ENCODE measurements at regions not wholly inside any gene's neighbourhood (a gene's known extent, or its start where the extent isn't known, plus 50 kb on each side); places are given as distances from the start of the nearest gene placed in this dataset.

DNA sequence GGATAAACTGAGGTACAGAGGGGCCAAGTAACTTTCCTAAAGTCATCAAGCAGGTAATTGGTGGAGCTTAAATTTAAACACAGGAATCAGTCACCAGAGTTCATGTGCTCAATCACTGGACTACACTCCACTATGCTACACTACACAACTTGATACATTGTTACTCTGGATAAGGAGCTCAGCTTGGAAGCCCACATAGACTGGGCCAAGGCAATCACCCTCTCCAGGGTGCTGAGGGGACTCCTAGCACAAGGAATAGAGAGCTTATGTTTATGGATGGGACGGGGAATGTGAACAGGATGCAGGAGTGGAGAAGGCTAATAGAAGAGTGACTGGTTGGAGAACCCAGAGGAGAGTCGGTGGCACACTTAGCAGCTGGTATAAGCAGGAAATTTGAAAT lies 113.5 kb upstream of the NFIB start:
- Histone ChIP-seq H3K4me3 (ENCODE audit: low read length) (no peak overlapping the region), H3K27me3 (ENCODE audit: insufficient read depth, low read length, poor library complexity, severe bottlenecking) (no peaks in the 10 kb centered on the region), H3K4me1 (ENCODE audit: insufficient read depth, low read length) (no peaks in the 10 kb centered on the region), H3K9me3 (ENCODE audit: low read length) (no peaks in the 10 kb centered on the region), H3K36me3 (ENCODE audit: insufficient read depth, low read length) (no peaks in the 10 kb centered on the region), H3K27ac (ENCODE audit: low read depth, low read length) (no peak overlapping the region)
- CTCF ChIA-PET, result interaction anchor here (0.9 kb wide), 1 partner anchor 9 kb away, joined by 3 read pairs; no protein-coding TSS in a partner anchor
- Mint-ChIP-seq H3K9me3 (peaks cover 0 to 4% (median 0%) of the 10 kb centered on the region in 5 donors), H3K27ac (no peak overlapping the region), H3K4me1 (peaks cover 0 to 8% (median 4%) of the 10 kb centered on the region in 3 donors), H3K27me3 (peaks cover 5 to 6% of the 10 kb centered on the region in 2 donors), H3K36me3 (no peaks in the 10 kb centered on the region), H3K4me3 (no peak overlapping the region)
- POLR2A ChIA-PET, result no interaction called here
- DNase-seq, result no peak

DNA sequence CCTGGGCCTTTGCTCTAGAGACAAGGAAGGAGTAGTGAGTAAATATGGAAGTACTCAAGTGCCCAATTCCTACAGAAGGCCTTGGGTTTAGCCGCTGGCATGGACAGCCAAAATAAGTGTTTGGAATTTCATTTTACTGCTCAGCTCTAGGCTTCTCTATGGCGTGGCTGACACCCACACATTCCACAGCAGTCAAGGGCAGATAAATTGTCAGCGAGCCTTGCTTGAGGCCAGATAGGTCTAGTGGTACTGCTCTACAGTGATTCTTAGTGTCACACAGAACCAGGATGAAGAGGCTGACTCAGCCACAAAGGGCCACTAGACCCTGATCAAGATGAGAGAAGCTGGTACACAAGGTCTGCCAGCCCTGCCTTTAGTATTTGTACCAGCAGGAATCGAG lies 111.0 kb upstream of the NFIB start:
- no peak overlapping the region for H3K4me3 ChIP-seq (ENCODE audit: low read length)
- H3K4me3 Mint-ChIP-seq, result no peak overlapping the region
- H3K27ac ChIP-seq (ENCODE audit: low read depth, low read length), result no peak overlapping the region
- no peaks in the 10 kb centered on the region for H3K36me3 ChIP-seq (ENCODE audit: insufficient read depth, low read length)
- peaks cover 0 to 4% (median 0%) of the 10 kb centered on the region in 5 donors for H3K9me3 Mint-ChIP-seq
- no peak overlapping the region for H3K27ac Mint-ChIP-seq
- POLR2A ChIA-PET, result no interaction called here
- peaks cover 5 to 6% of the 10 kb centered on the region in 2 donors for H3K27me3 Mint-ChIP-seq
- no peaks in the 10 kb centered on the region for H3K36me3 Mint-ChIP-seq
- peaks cover 0 to 8% (median 4%) of the 10 kb centered on the region in 3 donors for H3K4me1 Mint-ChIP-seq
- H3K27me3 ChIP-seq (ENCODE audit: insufficient read depth, low read length, poor library complexity, severe bottlenecking), result no peaks in the 10 kb centered on the region
- no peaks in the 10 kb centered on the region for H3K9me3 ChIP-seq (ENCODE audit: low read length)
- H3K4me1 ChIP-seq (ENCODE audit: insufficient read depth, low read length), result no peaks in the 10 kb centered on the region
- CTCF ChIA-PET, result no interaction called here
- no peak for DNase-seq

DNA sequence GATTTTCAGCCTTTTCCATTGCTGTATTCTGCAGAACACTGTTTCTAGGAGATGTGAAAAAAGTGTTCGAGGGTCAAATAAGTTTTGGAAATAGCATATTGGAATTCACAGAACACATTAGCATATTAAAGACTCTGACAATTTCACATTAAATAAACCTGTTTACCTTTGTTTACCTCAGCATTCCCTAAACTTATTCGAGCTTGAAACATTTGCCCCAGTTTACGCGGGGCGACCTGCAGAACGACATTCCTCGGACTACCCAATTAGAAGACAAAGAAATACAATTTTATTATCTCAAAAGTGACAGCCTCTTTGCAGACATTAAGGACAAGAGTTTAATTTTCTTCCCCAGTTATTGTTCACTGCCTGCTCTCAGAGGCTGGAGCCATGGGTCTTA lies 110.3 kb upstream of the NFIB start:
- DNase-seq, result no peak
- Mint-ChIP-seq H3K36me3 (no peaks in the 10 kb centered on the region), H3K27ac (no peak overlapping the region), H3K4me3 (no peak overlapping the region), H3K4me1 (peaks cover 0 to 8% (median 4%) of the 10 kb centered on the region in 3 donors), H3K27me3 (peaks cover 5 to 6% of the 10 kb centered on the region in 2 donors), H3K9me3 (peaks cover 0 to 4% (median 0%) of the 10 kb centered on the region in 5 donors)
- Histone ChIP-seq H3K9me3 (ENCODE audit: low read length) (no peaks in the 10 kb centered on the region), H3K36me3 (ENCODE audit: insufficient read depth, low read length) (no peaks in the 10 kb centered on the region), H3K27me3 (ENCODE audit: insufficient read depth, low read length, poor library complexity, severe bottlenecking) (no peaks in the 10 kb centered on the region), H3K4me1 (ENCODE audit: insufficient read depth, low read length) (no peaks in the 10 kb centered on the region), H3K4me3 (ENCODE audit: low read length) (no peak overlapping the region), H3K27ac (ENCODE audit: low read depth, low read length) (no peak overlapping the region)
- ChIA-PET POLR2A (no interaction called here), CTCF (no interaction called here)

DNA sequence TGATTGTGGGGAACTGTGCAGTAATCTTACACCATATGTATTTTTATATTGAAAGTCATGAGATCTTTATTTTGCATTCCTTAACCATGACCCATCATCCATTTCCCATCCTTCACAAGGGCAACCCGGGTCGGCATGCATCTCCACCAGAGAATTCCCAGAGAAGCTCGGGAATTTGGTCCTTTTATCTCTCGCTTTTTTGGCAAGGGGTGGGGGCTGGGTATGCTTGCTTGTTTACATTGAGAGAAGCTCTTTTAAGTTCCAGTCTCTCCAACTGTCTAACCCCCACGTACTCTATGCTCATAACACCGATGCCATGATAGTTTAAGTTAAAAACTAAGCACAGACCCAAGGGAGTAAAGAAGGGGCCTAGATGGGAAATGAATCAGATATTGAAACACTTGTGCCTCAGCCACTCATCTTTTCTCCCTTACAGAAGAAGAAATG lies 109.9 kb upstream of the NFIB start:
- POLR2A ChIA-PET, result no interaction called here

DNA sequence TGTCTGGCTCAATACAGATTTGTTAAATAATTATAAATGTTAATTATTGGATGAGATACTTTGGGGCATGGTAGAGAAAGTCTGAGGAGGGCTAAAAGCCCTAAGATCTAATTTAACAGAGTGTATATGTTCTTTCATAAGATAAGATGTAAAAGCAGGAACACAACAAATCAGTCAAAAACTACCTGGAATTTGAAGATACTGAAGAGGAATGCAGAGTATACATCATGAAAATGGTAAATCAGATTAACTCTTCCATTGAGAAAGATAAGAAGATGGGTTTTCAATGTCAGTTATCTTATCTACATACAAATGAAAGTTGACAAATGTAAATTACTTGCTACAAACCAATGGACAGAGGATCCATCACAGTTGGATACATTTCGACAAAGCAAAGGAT lies 107.3 kb upstream of the NFIB start:
- CTCF ChIA-PET, result no interaction called here
- no peaks in the 10 kb centered on the region for H3K9me3 Mint-ChIP-seq

More for the DNA sequence above, 109.9 kb upstream of the NFIB start:
- Histone ChIP-seq H3K4me3 (ENCODE audit: low read length) (no peak overlapping the region), H3K27ac (ENCODE audit: low read depth, low read length) (no peak overlapping the region), H3K36me3 (ENCODE audit: insufficient read depth, low read length) (no peaks in the 10 kb centered on the region), H3K4me1 (ENCODE audit: insufficient read depth, low read length) (no peaks in the 10 kb centered on the region), H3K27me3 (ENCODE audit: insufficient read depth, low read length, poor library complexity, severe bottlenecking) (no peaks in the 10 kb centered on the region), H3K9me3 (ENCODE audit: low read length) (no peaks in the 10 kb centered on the region)
- Mint-ChIP-seq H3K27ac (no peak overlapping the region), H3K9me3 (peaks cover 0 to 4% (median 0%) of the 10 kb centered on the region in 5 donors), H3K36me3 (no peaks in the 10 kb centered on the region), H3K27me3 (peaks cover 3 to 5% of the 10 kb centered on the region in 2 donors), H3K4me1 (peaks cover 0 to 8% (median 3%) of the 10 kb centered on the region in 3 donors), H3K4me3 (no peak overlapping the region)
- CTCF ChIA-PET, result no interaction called here
- DNase-seq, result no peak

DNA sequence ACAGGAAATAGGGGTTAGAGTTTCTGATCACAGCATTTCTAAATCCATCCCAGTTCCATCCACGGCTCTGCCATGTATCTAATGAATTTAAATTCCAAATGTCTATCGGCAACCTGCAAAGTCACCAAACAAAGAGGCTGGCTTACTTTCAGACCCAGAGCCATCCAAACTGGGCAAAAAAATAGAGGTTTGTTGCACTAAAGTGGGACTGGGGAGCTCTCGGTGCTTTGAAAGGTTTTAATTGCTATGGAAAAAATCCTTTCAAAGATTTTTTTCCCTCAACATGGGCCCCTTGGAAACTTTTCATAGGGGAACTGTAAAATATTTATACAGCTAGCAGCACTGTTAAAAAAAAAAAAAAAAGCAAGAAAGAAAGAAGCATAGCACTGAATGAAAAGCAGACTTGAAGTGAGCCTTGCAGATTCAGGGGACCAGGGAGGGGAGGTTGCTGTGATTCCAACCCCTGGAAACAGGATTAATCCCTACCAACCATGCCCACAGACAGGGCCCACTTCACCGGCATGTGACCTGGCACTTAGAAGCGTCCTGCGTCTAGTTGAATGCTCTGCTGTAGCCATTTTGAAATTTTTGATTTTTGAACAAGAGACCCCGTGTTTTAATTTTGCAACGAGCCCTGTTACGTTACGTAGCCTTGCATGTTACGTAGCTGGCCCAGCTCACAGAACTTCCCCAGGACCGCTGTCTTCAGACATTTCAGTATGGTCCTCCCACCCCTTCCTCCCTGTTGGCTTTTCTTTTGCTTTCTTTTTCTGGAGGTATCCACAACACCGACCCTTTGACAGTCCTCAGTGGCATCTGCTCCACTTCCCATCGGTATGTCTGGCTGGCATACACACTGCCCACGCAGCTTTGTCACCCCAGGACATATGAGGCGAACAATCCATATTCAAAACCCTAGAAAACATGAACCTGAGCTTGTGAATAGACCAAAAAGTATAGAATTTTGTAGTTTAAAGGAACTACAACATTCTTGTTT lies 105.3 kb upstream of the NFIB start:
- CTCF ChIA-PET, result interaction anchor here (1.3 kb wide), 1 partner anchor 8 kb away, joined by 3 read pairs; no protein-coding TSS in a partner anchor
- Mint-ChIP-seq H3K4me1 (no peaks in the 10 kb centered on the region), H3K36me3 (no peaks in the 10 kb centered on the region), H3K4me3 (no peak overlapping the region), H3K9me3 (no peaks in the 10 kb centered on the region), H3K27me3 (peaks cover 0 to 1% of the 10 kb centered on the region in 2 donors), H3K27ac (no peak overlapping the region)
- no peaks in the 10 kb centered on the region for H3K9me3 ChIP-seq (ENCODE audit: low read length)
- H3K27me3 ChIP-seq (ENCODE audit: insufficient read depth, low read length, poor library complexity, severe bottlenecking), result no peaks in the 10 kb centered on the region
- no peaks in the 10 kb centered on the region for H3K36me3 ChIP-seq (ENCODE audit: insufficient read depth, low read length)
- no peak for DNase-seq
- H3K4me1 ChIP-seq (ENCODE audit: insufficient read depth, low read length), result no peaks in the 10 kb centered on the region
- no peak overlapping the region for H3K4me3 ChIP-seq (ENCODE audit: low read length)
- POLR2A ChIA-PET, result no interaction called here
- no peak overlapping the region for H3K27ac ChIP-seq (ENCODE audit: low read depth, low read length)

More for the DNA sequence above, 107.3 kb upstream of the NFIB start:
- H3K4me3 Mint-ChIP-seq, result no peak overlapping the region
- H3K36me3 Mint-ChIP-seq, result no peaks in the 10 kb centered on the region
- Histone ChIP-seq H3K27me3 (ENCODE audit: insufficient read depth, low read length, poor library complexity, severe bottlenecking) (no peaks in the 10 kb centered on the region), H3K9me3 (ENCODE audit: low read length) (no peaks in the 10 kb centered on the region), H3K4me1 (ENCODE audit: insufficient read depth, low read length) (no peaks in the 10 kb centered on the region), H3K4me3 (ENCODE audit: low read length) (no peak overlapping the region), H3K36me3 (ENCODE audit: insufficient read depth, low read length) (no peaks in the 10 kb centered on the region), H3K27ac (ENCODE audit: low read depth, low read length) (no peak overlapping the region)
- no peak overlapping the region for H3K27ac Mint-ChIP-seq
- POLR2A ChIA-PET, result no interaction called here
- DNase-seq, result no peak
- H3K4me1 Mint-ChIP-seq, result no peaks in the 10 kb centered on the region
- H3K27me3 Mint-ChIP-seq, result no peaks in the 10 kb centered on the region

DNA sequence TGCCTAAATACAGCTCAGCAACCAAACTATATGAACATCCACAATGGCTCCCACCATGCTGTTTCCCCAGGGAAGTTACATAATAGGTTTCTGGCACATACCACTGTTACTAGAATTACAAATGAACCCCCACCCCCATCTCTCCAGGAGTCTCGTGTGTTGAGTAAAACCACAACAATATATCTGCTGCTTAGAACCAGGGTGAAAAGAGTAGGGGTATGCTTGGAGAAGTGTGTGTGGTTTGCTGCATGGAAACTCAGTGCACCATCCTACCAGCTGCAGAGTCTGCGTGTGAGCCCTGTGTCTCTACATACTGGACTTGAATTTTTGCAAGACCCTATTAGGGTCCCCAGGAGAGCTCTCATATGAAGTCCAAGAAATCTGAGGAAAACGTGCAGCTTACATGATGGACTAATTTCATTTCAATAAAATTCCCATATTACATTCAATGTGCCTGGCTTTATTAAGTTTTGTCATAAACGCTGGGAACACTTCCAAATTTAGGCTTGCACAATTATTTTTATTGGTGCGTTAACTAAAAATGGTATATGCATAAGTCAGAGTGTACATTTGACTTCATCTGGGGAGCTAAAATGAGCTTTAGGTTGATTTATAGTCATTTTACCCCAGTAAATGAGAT lies 104.5 kb upstream of the NFIB start:
- H3K9me3 ChIP-seq (ENCODE audit: low read length), result no peaks in the 10 kb centered on the region
- H3K4me1 Mint-ChIP-seq, result no peaks in the 10 kb centered on the region
- ChIA-PET CTCF (interaction anchor here (1.3 kb wide), 1 partner anchor 9 kb away, joined by 3 read pairs; no protein-coding TSS in a partner anchor), POLR2A (no interaction called here)
- no peak overlapping the region for H3K27ac ChIP-seq (ENCODE audit: low read depth, low read length)
- no peaks in the 10 kb centered on the region for H3K9me3 Mint-ChIP-seq
- no peak overlapping the region for H3K27ac Mint-ChIP-seq
- no peaks in the 10 kb centered on the region for H3K36me3 Mint-ChIP-seq
- H3K27me3 Mint-ChIP-seq, result peaks cover 0 to 1% of the 10 kb centered on the region in 2 donors
- no peak overlapping the region for H3K4me3 Mint-ChIP-seq
- no peaks in the 10 kb centered on the region for H3K27me3 ChIP-seq (ENCODE audit: insufficient read depth, low read length, poor library complexity, severe bottlenecking)
- H3K4me1 ChIP-seq (ENCODE audit: insufficient read depth, low read length), result no peaks in the 10 kb centered on the region
- DNase-seq, result no peak
- H3K36me3 ChIP-seq (ENCODE audit: insufficient read depth, low read length), result no peaks in the 10 kb centered on the region
- H3K4me3 ChIP-seq (ENCODE audit: low read length), result no peak overlapping the region

DNA sequence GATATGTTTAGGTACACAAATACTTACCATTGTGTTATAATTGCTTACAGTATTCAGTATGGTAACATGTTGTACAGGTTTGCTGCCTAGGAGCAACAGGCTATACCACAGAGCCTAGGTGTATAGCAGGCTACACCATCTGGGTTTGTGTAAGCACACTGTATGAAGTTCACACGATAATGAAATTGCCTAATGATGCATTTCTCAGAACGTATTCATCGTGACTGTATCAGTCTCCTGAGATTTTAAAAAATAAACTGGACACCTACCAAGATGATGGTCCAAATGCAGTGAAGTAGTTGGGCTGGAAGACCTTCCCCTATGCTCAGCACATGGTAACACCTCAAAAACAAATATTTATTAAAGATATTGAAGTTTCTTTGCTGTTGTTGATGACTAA lies 103.3 kb upstream of the NFIB start:
- no peak for DNase-seq
- H3K4me1 Mint-ChIP-seq, result no peaks in the 10 kb centered on the region
- H3K4me3 ChIP-seq (ENCODE audit: low read length), result no peak overlapping the region
- no peaks in the 10 kb centered on the region for H3K36me3 Mint-ChIP-seq
- ChIA-PET CTCF (no interaction called here), POLR2A (no interaction called here)
- H3K9me3 ChIP-seq (ENCODE audit: low read length), result no peaks in the 10 kb centered on the region
- no peak overlapping the region for H3K27ac ChIP-seq (ENCODE audit: low read depth, low read length)
- no peak overlapping the region for H3K4me3 Mint-ChIP-seq
- peaks cover 1 to 2% of the 10 kb centered on the region in 2 donors for H3K27me3 Mint-ChIP-seq
- no peaks in the 10 kb centered on the region for H3K9me3 Mint-ChIP-seq
- no peaks in the 10 kb centered on the region for H3K36me3 ChIP-seq (ENCODE audit: insufficient read depth, low read length)
- no peak overlapping the region for H3K27ac Mint-ChIP-seq
- no peaks in the 10 kb centered on the region for H3K27me3 ChIP-seq (ENCODE audit: insufficient read depth, low read length, poor library complexity, severe bottlenecking)
- H3K4me1 ChIP-seq (ENCODE audit: insufficient read depth, low read length), result no peaks in the 10 kb centered on the region
